Adrenal gland (tissue), 5 donors: ENCODE measurements at regions not wholly inside any gene's neighbourhood (a gene's known extent, or its start where the extent isn't known, plus 50 kb on each side); places are given as distances from the start of the nearest gene placed in this dataset.

Experiments
- POLR2A ChIP-seq, 2 donors: fragments of 450-650 bp; IDR thresholded peaks; one replicate each; pipeline ENCODE4 v1.6.1; 2017; ENCODE audit warnings: antibody characterized with exemption in 2 of 2, mild to moderate bottlenecking in 2 of 2, moderate library complexity in 1 of 2
- TF ChIP-seq, protein P1 (sequence below), 6 experiments: fragments of 450-650 bp in 4 of 6; fragments of 200-600 bp in 2 of 6; sonication (generic) in 1 of 6; IDR thresholded peaks; 1 replicate in 5 of 6; 2 replicates in 1 of 6; pipeline versions ENCODE4 v1.5.1 to v1.8.0; 2016 to 2021; ENCODE audit warnings: antibody characterized with exemption in 6 of 6, mild to moderate bottlenecking in 2 of 6, moderate library complexity in 1 of 6
- donor health status: DM: no; HTN: no; CAD: no.

DNA sequence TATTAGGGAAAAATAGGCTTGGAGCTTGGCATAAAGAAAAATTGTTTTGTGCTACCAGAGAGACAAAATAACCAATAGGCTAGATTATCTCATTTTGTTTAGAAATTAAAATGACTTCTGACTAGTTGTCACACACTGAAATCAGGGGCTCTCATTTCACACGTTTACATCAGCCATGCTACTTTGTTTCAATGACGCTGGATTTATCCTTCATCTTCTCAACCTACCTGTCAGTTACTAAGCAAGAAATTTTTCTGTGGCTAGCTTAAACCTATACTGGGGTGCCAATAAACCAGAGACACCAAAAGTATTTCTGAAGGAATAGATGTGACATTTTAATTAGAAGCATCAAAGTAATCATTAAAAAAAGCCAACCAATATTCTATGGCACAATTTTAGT is 518.1 kb upstream of the NR5A2 start:
- TF ChIP-seq, protein P1, sequence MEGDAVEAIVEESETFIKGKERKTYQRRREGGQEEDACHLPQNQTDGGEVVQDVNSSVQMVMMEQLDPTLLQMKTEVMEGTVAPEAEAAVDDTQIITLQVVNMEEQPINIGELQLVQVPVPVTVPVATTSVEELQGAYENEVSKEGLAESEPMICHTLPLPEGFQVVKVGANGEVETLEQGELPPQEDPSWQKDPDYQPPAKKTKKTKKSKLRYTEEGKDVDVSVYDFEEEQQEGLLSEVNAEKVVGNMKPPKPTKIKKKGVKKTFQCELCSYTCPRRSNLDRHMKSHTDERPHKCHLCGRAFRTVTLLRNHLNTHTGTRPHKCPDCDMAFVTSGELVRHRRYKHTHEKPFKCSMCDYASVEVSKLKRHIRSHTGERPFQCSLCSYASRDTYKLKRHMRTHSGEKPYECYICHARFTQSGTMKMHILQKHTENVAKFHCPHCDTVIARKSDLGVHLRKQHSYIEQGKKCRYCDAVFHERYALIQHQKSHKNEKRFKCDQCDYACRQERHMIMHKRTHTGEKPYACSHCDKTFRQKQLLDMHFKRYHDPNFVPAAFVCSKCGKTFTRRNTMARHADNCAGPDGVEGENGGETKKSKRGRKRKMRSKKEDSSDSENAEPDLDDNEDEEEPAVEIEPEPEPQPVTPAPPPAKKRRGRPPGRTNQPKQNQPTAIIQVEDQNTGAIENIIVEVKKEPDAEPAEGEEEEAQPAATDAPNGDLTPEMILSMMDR (IDR thresholded peaks at IDR 0.05): no peak
- no peak for TF ChIP-seq POLR2A (IDR thresholded peaks at IDR 0.05)
